Amniotic epithelial cell (primary cell): ENCODE measurements at regions not wholly inside any gene's neighbourhood (a gene's known extent, or its start where the extent isn't known, plus 50 kb on each side); places are given as distances from the start of the nearest gene placed in this dataset.

Experiments
- DNase-seq: peaks from one replicate; pipeline ENCODE4 v3.0.0-alpha.2; 2010; ENCODE audit warnings: low read depth

DNA sequence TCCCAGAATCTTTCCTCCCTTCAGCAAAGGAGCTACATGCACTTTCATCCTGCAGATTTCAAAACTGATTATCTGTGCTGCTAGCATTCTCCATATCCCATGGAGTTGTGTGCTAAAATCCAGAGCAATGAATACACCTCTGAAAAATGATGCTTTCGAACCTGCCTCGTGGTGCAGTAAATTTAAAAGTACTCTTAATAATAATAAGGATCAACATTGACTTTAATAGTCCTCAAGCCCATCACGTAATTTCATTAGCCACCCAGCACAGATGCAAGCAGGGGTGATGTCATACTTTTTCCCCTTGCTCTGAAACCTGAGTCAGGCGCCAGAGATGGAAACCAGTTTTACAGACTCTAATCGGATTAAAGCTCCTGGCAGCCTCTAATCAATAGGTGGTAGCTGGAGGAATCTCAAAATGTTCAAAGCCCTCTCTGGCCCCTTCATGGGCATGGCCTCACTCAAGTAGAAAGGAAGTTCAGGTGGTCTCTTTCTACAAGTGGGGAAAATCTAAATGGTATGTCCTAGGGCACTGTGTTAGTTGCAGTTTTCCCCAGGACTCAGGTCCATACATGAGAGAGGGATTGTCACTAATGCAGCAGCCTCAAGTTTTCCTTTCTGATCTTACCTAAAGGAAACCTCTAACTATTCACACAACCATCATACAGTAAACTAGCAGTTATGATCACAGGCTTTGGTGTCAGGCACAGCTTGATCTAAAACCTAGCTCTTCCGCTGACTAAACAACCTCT lies 221.6 kb upstream of the SLC30A5 start:
- no peak for DNase-seq

DNA sequence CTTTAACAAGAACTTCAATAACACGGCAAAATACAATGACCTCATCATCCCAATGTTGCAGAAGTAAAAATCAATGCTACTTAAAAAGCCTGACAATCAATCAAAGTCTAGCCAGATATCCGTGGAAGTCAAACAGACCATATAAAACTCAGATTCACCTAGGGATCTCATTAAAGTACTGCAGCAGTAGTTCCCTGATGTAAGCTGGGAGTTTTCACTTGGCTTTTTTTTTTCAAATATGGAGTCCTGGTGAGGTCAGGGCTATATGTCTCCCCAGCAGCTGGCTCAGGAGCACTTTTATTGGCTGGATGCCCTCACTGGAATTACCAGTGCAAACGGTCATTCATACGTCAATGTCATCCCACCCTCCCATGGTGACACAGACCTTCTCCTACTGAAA lies 220.6 kb upstream of the SLC30A5 start:
- no peak for DNase-seq

DNA sequence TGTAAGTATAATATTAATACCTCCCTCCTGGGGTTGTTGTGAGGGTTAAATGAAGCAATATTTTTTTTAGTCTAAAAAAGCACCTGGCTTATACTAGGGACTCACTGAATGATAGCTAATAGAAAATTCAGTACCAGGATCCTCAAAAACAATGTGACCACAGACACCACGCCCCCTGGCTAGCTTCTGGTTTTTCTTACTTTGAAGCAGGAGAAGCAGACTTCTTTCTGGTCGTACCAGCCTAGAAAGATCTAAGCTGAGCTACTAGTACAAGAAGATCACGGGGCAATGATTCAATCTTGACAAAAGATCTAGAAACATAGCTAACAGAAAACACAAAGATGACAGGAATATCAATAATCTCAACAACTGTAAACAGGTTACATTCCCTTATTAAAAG lies 218.5 kb upstream of the SLC30A5 start:
- no peak for DNase-seq

DNA sequence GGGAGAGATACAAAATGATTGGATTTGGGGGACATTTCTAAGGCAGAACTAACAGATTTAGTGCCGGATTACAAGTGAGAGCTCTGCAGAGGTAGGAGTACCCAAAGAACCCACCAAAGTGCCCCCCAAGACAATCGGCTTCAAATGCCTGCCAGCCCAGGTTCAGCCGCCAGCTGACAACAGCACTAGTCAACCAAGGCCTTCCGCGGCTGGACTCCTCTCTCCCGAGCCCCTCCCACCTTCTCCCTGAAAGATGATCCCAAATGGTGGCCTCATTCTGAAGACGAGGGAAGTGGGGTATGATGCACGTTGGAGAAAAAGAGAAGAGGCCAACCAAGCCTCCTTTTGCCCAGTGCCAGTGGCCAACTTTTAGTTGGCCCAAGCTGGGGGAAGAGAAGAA lies 210.4 kb upstream of the SLC30A5 start:
- DNase-seq = no peak

DNA sequence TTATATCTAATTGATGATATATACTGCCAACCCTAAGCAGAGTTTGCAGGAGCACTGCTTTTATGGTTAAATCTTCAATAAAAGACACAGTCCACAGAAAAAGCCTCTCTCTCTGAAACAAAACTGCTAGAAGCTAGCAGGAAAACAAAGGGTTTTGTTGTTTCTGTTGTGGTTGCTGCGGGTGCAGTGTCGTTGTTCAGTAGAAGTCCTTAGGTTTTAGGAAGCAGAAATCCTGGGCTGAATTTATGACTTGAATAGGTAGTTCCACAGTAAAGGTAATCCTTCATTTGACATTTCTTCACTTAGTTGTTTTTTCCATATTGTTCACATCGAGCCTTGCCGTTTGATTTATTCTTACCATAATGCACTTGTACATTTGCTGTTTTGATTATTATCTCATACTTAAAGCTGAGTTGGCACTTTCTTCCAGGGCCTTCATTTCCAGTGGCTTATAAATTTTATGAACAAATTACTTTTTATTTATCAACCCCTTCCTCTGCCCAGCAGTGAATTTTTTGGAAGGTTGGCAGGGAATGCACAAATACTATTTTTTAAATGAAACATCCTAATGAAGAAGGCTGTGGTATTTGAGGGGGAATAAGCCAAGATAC lies 209.6 kb upstream of the SLC30A5 start:
- no peak for DNase-seq

DNA sequence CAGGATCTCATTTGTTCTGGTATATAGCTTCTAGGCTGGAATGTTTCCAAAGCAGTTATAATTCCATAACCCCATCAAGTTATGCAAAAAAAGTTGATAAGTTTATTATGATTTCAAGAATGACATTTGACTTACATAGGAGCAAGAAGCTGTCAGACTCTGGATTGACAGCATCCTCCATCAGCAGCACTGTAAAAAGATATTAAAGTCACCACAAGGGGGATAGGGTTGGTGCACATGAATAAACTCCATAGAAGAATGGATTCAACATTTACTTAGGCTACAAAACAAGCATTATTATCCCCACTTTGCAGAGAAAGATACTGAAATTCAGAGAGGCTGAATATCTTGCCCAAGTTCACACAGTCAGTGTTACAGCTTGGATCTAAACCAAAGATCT lies 208.9 kb upstream of the SLC30A5 start:
- no peak for DNase-seq

DNA sequence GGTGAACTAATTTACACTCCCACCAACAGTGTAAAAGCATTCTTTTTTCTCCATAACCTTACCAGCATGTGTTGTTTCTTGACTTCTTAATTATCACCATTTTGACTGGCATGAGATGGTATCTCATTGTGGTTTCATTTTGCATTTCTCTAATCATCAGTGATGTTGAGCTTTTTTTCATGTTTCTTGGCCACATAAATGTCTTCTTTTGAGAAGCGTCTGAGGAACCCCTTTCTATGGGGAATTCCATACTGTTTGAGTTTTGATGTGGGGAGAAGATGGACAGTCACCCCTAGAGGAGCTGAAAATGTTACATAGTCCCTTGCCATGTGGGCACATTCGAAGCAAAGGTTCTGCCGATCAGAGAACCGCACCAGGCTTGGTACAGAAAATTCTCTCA lies 207.0 kb upstream of the SLC30A5 start:
- no peak for DNase-seq

DNA sequence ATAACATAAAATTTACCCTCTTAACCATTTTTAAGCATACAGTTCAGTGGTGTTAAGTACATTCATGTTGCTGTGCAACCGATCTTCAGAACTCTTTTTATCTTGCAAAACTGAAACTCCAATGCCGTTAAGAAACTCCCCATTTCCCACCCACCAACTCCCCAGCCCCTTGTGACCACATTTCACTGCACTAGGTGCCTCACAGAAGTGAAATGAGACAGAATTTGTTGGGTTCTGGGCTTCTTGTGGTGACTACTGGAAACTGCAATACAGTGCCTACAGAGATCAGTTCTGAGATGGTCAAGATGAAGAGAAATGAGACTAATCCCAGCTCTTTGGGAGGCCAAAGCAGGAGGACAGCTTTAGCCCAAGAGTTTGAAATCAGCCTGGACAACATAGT lies 202.1 kb upstream of the SLC30A5 start:
- DNase-seq = no peak

DNA sequence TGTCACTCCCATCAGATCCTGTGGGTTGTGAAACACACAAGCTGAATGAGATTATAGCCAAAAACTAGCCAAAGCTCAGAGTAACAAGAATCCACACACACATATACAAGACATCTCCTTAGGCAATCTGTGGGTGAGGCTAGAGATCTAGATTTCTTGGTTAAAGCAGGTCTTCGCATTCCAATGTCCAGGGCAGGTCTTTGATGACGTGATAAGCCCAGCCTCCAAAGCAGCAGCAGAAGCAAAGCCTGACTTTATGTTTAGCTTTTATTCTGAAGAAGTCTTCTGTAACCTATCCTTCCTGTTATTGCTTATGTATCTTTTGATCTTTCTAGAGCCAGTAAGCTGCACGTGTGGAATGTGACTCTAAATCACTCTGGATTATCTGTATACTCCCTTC lies 199.1 kb upstream of the SLC30A5 start:
- peak; percentile 29 for DNase-seq

DNA sequence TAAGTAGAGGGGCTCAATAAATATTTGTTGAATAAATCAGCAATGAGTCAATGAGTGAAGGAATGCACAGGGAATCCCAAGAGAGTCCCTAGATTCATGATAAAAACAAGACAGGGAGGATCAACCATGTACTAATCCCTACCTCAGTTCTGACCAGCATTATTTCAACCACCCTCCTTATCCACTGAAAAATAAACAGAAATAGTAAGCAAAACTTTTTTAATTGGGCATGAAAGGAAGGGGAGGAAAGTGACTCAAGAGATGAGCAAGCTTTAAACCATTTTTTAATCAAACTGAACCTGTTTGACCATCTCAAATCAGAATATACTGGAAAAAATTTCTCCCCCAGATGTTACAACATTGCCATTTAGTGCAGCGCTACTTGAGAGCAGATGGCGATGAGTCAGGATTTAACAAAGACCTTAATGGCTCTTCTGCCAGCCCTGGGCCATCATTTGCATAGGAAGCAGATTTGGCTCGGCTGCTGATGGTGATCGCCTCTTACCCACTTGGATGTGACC lies 194.8 kb upstream of the SLC30A5 start:
- DNase-seq = peak; percentile 84

DNA sequence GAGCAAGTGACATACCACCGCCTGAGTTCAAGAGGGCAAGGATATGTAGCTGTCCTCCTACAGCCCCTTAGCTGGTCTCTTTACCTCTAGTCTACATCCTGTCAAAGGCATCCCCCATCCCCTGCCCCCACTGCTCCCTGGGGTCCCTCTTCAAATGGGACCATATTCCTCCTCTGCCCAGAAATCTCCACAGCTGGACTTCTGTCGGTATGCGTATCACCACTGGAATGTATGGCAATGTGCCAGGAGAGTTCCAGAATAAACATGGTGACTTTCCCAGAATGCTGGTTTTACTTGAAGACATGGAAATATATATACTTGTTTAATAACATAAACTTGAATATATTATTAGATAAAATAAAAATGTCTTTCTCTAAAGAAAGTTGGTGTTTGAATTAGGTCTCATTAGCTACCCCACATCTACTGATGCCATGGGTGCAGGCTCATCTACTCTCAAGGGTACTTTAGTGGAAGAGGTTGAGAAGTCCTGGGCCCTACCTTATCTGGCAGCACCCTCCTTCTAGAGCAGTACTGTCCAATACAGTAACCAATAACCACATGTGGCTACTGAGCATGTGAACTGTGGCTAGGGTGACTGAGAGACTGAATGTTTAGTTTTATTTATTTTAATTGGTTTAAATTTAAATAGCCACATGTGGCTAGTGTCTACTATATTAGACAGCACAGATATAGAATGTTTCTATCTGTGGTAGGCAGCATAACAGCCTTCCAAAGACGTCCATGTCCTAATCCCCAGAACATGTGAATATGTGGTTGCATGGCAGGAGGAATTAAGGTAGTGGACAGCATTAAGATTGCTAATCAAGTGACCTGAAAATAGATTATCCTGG lies 181.7 kb upstream of the SLC30A5 start:
- DNase-seq = peak; percentile 59

DNA sequence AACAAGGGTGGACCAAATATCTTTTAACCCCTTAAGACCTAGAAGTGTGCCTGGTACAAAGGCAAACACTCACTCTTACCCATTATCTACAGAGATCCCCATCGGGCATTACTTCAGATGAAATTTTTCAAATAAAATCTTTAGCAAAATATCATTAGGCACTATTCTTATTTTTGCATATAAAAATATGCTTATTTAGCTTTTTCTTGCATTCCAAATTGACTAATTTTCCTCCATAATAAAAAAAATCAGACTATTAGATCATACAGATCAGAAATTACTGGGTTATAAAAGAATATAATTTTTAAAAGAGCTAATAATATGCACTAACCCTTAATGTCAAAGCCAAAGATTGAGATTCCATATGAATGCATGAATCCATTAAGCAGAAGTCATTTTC lies 178.7 kb upstream of the SLC30A5 start:
- DNase-seq = no peak

DNA sequence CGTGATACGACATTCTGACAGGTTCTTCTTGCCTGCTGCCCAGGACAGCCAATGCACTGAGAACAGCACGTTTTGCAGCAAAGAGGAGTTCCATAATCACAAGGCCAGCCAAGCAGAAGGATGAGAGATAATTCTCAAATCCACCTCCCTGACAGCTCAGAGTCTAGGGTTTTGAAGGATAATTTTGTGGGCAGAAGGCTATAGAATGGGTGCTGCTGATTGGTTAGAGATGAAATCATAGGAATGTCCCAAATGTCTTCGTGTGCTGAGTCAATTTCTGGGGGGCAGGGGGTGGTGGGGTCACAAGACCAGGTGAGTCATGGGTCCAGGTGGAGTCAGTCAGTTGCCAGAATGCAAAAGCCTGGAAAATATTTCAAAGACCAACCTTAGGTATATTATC lies 175.5 kb upstream of the SLC30A5 start:
- no peak for DNase-seq

DNA sequence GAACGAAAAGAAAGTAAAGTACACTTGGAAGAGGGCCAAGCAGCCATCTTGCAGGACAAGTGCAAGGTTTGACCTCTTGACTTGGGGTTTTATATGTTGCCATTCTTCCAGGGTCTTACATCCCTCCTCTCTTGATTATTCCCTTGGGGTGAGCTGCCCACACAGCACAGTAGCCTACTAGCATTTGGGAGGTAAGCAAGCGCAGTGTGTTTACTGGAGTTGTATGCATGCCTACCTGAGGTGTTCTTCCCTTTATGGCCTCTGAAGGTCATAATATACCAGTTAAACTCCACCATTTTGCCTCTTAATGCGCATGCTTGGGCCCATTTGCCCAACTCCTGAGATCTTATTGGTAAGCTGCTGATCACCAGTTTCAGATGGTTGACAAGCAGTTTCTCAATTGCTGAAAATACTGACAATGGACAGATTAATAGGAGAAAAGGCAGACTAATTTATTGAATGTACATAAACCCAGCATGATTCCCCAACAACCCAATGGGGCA lies 173.8 kb upstream of the SLC30A5 start:
- DNase-seq = no peak

DNA sequence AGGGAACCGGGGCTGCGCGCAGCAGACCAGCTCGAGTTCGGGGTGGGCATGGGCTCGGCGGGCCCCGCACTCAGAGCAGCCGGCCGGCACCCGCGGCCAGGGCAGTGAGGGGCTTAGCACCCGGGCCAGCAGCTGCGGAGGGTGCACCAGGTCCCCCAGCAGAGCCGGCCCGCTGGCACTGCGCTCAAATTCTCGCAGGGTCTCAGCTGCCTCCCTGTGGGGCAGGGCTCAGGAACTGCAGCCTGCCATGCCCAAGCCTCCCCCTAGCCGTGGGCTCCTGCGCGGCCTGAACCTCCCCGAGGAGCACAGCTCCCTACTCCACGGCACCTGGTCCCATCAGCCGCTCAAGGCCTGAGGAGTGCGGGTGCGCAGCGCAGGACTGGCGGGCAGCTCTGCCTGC lies 172.9 kb upstream of the SLC30A5 start:
- no peak for DNase-seq

DNA sequence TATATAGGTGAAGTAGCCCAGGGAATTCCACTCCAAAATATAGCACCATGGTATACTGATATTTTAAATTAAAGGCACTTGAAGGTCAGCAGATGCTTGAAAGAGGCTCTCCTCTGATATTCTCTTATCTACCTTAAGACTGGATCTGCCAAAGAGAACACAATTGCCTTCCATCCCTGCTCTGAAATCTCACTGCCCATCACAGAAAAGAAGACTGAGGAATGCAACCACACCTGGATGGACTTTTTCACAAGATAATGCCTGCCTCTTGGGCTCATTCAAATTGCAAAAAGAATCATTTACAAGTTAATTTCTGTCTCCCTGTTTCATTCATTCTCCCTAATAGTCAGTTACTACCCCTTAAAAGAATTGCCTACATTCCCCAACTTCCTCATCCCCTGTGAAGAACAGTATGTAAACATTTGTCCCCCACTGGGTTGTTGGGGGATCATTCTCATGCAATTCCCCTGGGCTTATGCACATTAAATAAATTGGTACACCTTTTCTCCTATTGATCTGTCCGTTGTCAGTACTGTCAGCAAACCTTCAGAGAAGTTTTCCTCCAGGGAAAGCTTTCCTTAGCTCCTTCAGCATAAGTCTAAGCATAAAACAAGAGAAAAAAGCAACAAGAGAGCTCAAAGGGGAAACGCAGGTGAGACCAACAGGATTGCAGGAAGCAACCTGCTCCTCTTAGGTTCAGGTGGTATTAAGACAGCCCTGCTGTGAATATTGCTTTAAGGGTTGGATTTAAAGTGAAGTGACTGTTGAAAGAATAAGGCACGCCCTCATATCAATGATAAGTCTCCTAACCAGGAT lies 171.4 kb upstream of the SLC30A5 start:
- no peak for DNase-seq

DNA sequence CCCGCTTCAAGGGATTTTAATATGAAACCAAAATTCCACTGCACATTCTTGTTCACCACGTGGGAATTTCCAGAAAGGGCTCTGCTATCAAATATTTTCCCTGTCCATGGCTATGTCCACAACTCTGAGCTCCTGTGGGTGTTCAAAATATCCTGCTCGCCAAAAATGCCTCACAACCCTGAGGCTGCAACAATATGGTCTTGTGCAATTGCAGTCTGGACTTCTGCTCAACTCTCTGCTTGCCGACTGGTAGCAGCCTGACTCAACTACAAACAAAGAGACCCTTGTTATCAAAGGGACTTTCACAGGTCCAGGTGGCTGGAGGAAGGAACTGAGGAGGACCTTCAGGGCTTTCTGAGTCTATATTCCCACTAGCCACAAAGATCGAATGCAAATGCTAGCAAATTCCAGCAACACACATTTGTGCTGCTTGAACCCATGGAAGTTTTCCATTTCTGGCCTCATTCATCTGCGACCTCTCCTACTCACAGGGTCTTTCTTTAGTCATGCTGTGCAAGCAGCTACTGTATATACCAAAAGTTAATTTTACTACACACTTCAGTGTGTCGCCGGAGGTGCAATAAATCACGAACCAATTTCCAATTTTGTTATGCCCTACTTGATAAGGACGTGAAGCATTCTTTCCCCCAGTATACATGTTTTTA lies 169.2 kb upstream of the SLC30A5 start:
- DNase-seq = peak; percentile 12

DNA sequence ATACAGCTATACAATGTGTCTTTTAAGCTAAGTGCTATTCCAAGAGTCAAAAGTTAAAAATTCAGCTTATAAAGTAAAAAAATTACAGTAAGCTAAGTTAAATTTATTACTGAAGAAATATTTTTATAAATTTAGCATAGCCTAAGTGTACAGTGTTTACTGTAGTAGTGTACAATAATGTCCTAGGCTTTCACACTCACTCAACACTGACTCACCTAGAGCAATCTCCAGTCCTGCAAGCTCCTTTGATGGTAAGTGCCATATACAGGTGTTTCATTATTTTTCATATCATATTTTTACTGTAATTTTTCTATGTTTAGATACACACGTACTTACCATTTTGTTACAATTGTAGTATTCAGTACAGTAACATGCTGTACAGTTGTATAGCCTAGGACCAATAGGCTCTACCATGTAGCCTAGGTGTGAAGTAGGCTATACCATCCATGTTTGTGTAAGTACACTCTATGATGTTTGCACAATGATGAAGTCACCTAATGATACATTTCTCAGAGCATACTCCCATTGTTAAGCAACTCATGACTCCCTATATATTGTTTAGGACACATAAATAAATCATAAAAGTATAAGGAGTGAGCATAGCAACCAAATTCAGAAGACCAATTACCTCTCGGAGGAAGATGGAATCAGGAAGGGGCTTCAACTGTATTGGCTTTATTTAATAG lies 165.1 kb upstream of the SLC30A5 start:
- DNase-seq = no peak

DNA sequence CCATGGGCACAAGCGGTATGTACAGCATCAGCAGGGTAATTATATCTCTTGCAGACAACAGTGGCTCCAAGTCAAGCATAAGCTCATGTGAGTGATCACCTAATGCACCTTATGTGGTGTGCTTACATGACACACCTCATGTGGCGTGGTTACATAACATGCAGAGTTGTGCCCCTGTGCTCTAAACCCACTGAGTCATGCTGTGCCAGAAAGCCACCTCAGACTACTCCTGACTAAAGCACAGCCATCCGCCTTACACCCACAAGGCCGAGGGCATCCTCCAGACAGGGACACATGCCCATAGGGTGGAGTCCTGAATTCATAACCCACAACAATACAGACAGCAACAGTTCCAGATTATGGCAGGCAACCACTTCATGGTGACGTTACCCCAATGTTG lies 163.7 kb upstream of the SLC30A5 start:
- no peak for DNase-seq

DNA sequence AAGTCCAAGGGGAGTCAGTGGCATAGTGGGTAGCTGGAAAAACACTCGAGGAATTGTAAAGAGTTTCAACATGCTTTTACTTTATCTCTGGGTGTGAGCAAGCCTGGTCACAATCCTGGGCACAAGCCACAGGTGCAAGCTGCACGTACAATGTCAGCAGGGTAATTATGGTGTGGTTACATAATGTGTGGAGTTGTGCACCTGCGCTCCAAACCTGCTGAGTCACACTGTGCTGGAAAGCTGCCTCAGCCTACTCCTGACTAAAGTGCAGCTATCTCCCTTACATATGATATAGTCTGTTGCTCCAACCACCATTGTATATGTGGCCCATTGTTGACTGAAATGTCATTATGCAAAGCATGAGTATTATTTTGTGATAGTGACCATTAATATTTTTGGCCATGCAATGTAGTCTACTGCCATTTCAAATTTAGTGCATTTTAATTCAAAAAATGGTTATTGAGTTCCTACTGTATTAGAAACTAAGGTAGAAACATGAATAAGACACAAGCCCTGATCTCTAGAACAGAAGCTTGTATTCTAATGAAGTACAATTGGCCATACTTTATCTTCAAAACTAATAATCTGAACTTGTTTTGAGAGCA lies 160.9 kb upstream of the SLC30A5 start:
- DNase-seq = no peak
